ENCODE measurements at regions not wholly inside any gene's neighbourhood (a gene's known extent, or its start where the extent isn't known, plus 50 kb on each side); places are given as distances from the start of the nearest gene placed in this dataset.

DNA sequence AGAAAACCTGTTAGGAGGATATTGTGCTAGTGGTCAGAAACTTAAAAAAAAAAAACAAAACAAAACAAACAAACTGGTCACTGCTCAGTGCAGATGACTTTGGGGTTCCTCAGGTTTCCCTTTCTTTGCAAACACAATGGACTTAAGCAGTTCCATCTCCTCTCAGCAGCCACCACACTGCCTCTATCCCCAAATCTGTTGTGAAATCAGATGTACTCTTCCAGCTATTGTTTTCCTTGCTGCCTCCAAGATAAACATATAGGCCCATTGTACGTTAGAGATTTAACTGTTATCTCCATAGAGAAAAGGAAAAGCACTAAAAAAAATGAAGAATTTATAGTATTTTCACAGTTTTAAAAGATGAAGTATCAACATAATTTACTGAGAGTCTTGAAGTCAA, 147.1 kb downstream of the MPP7 start:
- TF ChIP-seq, protein P1, sequence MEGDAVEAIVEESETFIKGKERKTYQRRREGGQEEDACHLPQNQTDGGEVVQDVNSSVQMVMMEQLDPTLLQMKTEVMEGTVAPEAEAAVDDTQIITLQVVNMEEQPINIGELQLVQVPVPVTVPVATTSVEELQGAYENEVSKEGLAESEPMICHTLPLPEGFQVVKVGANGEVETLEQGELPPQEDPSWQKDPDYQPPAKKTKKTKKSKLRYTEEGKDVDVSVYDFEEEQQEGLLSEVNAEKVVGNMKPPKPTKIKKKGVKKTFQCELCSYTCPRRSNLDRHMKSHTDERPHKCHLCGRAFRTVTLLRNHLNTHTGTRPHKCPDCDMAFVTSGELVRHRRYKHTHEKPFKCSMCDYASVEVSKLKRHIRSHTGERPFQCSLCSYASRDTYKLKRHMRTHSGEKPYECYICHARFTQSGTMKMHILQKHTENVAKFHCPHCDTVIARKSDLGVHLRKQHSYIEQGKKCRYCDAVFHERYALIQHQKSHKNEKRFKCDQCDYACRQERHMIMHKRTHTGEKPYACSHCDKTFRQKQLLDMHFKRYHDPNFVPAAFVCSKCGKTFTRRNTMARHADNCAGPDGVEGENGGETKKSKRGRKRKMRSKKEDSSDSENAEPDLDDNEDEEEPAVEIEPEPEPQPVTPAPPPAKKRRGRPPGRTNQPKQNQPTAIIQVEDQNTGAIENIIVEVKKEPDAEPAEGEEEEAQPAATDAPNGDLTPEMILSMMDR (IDR thresholded peaks at IDR 0.05; ENCODE audit: borderline replicate concordance) = no peak
- Histone ChIP-seq H3K4me1 (no peaks in the 10 kb centered on the region), H3K9me3 (replicated peaks) (no peaks in the 10 kb centered on the region), H3K27ac (replicated peaks) (no peak overlapping the region), H3K27me3 (ENCODE audit: low read depth) (no peaks in the 10 kb centered on the region), H3K36me3 (no peaks in the 10 kb centered on the region), H3K4me3 (no peak overlapping the region)
- DNase-seq = no peak
- intact Hi-C loops (cut with micrococcal nuclease) = no loop called here

DNA sequence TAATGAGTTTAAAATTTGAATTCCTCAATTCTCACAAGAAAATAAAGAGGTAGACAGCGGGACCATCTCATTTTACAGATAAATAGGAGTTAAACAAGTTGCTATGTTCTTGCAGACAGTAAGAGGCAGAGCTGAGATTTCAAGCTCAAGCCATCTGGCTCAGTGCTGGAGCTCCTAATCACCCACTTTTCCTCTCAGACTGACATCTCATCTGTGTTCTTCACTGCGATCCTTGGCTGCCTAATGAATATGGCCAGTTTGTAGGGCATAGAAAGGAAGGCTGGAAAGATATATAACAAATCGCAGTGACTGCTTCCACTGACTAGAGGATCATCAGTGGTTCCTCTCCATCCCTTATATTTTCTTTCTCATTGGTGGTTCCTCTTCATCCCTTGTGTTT, 151.2 kb downstream of the MPP7 start:
- Histone ChIP-seq H3K4me1 (no peaks in the 10 kb centered on the region), H3K4me3 (no peak overlapping the region), H3K36me3 (no peaks in the 10 kb centered on the region), H3K27me3 (ENCODE audit: low read depth) (no peaks in the 10 kb centered on the region), H3K9me3 (replicated peaks) (no peaks in the 10 kb centered on the region), H3K27ac (replicated peaks) (no peak overlapping the region)
- DNase-seq = no peak
- intact Hi-C loops (cut with micrococcal nuclease) = no loop called here
- TF ChIP-seq, protein P1 (IDR thresholded peaks at IDR 0.05; ENCODE audit: borderline replicate concordance) = no peak

DNA sequence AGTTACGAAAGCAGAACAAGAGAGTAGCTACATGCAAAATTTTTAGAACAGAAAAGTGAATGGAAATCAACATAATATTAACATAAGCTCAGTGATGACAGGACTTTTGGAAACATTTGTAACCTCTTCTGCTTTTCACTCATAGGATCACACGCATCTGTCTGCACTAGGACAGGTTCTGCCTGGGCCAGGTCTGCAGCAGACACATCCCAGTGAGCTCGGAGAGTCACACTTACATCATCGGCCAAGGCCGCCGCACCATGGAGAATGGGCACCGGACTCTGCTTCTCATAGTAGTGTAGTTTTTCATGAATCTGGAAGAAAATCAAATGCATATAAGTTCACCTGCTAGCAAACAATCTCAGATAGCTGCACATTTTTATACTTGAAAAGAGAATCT, 150.9 kb upstream of the ODAD2 start:
- no peak overlapping the region for H3K27ac ChIP-seq (replicated peaks)
- intact Hi-C loops (cut with micrococcal nuclease) = no loop called here
- H3K9me3 ChIP-seq (replicated peaks) = no peaks in the 10 kb centered on the region
- H3K4me3 ChIP-seq = no peak overlapping the region
- H3K27me3 ChIP-seq (ENCODE audit: low read depth) = no peaks in the 10 kb centered on the region
- H3K4me1 ChIP-seq = no peaks in the 10 kb centered on the region
- TF ChIP-seq, protein P1 (IDR thresholded peaks at IDR 0.05; ENCODE audit: borderline replicate concordance) = no peak
- H3K36me3 ChIP-seq = no peaks in the 10 kb centered on the region
- no peak for DNase-seq

DNA sequence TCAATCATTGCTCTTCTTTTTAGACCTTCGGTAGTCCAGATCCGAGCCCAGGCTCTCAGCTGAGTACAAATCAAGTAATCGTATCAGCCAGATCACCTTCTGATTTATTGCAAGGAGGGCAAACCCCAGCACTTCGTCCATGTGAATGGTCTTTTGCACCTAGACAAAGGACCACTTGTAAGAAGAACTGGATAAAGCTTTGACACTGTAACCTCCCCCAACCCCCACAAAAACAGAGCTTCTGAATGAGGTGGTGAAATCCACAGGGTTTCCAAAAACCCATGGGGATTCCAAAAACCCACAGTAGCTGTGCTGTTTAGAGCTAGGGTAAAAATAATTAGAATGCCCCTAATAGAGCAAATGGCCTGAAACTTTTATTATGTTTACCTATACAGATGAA, 148.8 kb upstream of the ODAD2 start:
- TF ChIP-seq, protein P1 (IDR thresholded peaks at IDR 0.05; ENCODE audit: borderline replicate concordance) = no peak
- intact Hi-C loops (cut with micrococcal nuclease) = no loop called here
- no peak for DNase-seq

DNA sequence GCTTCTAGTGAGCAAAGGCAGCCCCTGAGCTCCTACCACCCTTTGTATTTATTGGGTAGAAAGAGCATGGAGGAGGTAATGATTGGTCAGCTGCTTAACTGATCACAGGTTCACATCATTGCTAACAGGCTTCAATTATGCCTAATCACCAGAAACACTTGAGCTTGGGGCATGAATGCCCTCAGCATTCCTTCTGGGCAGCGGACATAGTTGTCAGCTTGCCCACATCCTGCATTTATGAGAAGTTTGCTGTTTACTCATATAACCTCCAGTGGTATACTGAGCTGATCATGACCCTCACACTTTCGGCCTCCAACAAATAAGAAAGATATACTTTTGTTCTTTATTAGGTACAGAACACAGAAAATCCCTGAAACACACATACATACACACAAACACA, 140.3 kb upstream of the ODAD2 start:
- no peak overlapping the region for H3K4me3 ChIP-seq
- no peaks in the 10 kb centered on the region for H3K27me3 ChIP-seq (ENCODE audit: low read depth)
- TF ChIP-seq, protein P1 (IDR thresholded peaks at IDR 0.05; ENCODE audit: borderline replicate concordance) = no peak
- DNase-seq = no peak
- H3K36me3 ChIP-seq = no peaks in the 10 kb centered on the region
- H3K4me1 ChIP-seq = no peaks in the 10 kb centered on the region
- H3K9me3 ChIP-seq (replicated peaks) = peaks cover 23% of the 10 kb centered on the region
- intact Hi-C loops (cut with micrococcal nuclease) = no loop called here
- no peak overlapping the region for H3K27ac ChIP-seq (replicated peaks)

More for the DNA sequence above, 148.8 kb upstream of the ODAD2 start:
- Histone ChIP-seq H3K4me1 (no peaks in the 10 kb centered on the region), H3K27me3 (ENCODE audit: low read depth) (no peaks in the 10 kb centered on the region), H3K9me3 (replicated peaks) (no peaks in the 10 kb centered on the region), H3K36me3 (no peaks in the 10 kb centered on the region), H3K4me3 (no peak overlapping the region), H3K27ac (replicated peaks) (no peak overlapping the region)

Measured in left ventricle myocardium inferior (tissue), 1 donor.